Mammary epithelial cell (primary cell): ENCODE measurements at regions not wholly inside any gene's neighbourhood (a gene's known extent, or its start where the extent isn't known, plus 50 kb on each side); places are given as distances from the start of the nearest gene placed in this dataset.

Source experiments
- CTCF ChIP-seq, 2 donors: IDR thresholded peaks in 1 of 2; conservative IDR thresholded peaks in 1 of 2; 2 replicates each; pipeline ENCODE4 v1.5.1; 2011 to 2012; ENCODE audit warnings: inconsistent platforms in 2 of 2, low read length in 2 of 2, mild to moderate bottlenecking in 2 of 2, control low read depth in 1 of 2, low read depth in 1 of 2; ENCODE audit not compliant: insufficient read depth in 1 of 2; ENCODE audit errors: extremely low read depth in 1 of 2
- EZH2 ChIP-seq: IDR thresholded peaks from 2 replicates; pipeline ENCODE4 v1.6.1; 2012; ENCODE audit warnings: low read length, inconsistent platforms, borderline replicate concordance

- TF ChIP-seq CTCF (conservative IDR thresholded peaks at IDR 0.05 in 1 of 2, IDR thresholded peaks at IDR 0.05 in 1 of 2; ENCODE audit: extremely low read depth in 1 of 2, insufficient read depth in 1 of 2, low read depth in 1 of 2, low read length in 2 of 2) (no peak), EZH2 (no peak)
These were observed 140.8 kb downstream of the MRPL39 start for GRCh38 chr21:25466470-25466869.
